Tibial nerve (tissue), 4 donors: ENCODE measurements at regions not wholly inside any gene's neighbourhood (a gene's known extent, or its start where the extent isn't known, plus 50 kb on each side); places are given as distances from the start of the nearest gene placed in this dataset.
"Not testable (repeated sequence)": the region's sequence is repeated elsewhere in the genome, so short reads cannot be mapped to it uniquely, and the experiment has no call there.

Experiments used
- CTCF ChIP-seq, 5 experiments: fragments of 200-600 bp in 3 of 5; fragments of 450-650 bp in 2 of 5; sonication (generic) in 3 of 5; IDR thresholded peaks; one replicate each; pipeline ENCODE4 v1.5.1; 2016 to 2019; ENCODE audit warnings: antibody characterized with exemption in 5 of 5, mild to moderate bottlenecking in 3 of 5, moderate library complexity in 2 of 5
- EP300 ChIP-seq, 2 donors: sonication (generic); formaldehyde crosslinking; IDR thresholded peaks; one replicate each; pipeline ENCODE4 v1.6.1; 2017; ENCODE audit warnings: antibody characterized with exemption in 2 of 2, mild to moderate bottlenecking in 1 of 2

GRCh38 chr12:9396367-9396766, 188.2 kb upstream of the PZP start:
- not testable (repeated sequence) for TF ChIP-seq CTCF, EP300 (IDR thresholded peaks at IDR 0.05)
